Liver (tissue), 8 donors: ENCODE measurements at regions not wholly inside any gene's neighbourhood (a gene's known extent, or its start where the extent isn't known, plus 50 kb on each side); places are given as distances from the start of the nearest gene placed in this dataset.

ENCODE experiments used
- DNase-seq: peaks from one replicate; pipeline ENCODE4 v3.0.0-alpha.2; 2017; ENCODE audit warnings: low spot score
- H3K27ac ChIP-seq, 2 donors: one replicate each; pipeline ENCODE4 v1.7.0; 2013; ENCODE audit warnings: inconsistent platforms in 2 of 2, low read length in 2 of 2, control low read depth in 1 of 2, low read depth in 1 of 2, mild to moderate bottlenecking in 1 of 2
- H3K27me3 ChIP-seq, 4 donors: one replicate each; pipeline versions ENCODE4 v1.6.1 to v1.7.0; 2013; ENCODE audit warnings: low read length in 3 of 4, inconsistent platforms in 1 of 4, mild to moderate bottlenecking in 1 of 4, moderate library complexity in 1 of 4; ENCODE audit not compliant: control insufficient read depth in 4 of 4, insufficient read depth in 4 of 4
- H3K36me3 ChIP-seq, 4 donors: one replicate each; pipeline versions ENCODE4 v1.6.1 to v1.7.0; 2013; ENCODE audit warnings: low read length in 3 of 4, mild to moderate bottlenecking in 3 of 4, low read depth in 1 of 4, moderate library complexity in 1 of 4; ENCODE audit not compliant: control insufficient read depth in 4 of 4, insufficient read depth in 3 of 4
- H3K4me1 ChIP-seq, 4 donors: one replicate each; pipeline versions ENCODE4 v1.6.1 to v1.7.0; 2013; ENCODE audit warnings: low read length in 3 of 4, mild to moderate bottlenecking in 3 of 4, moderate library complexity in 1 of 4; ENCODE audit not compliant: control insufficient read depth in 4 of 4, insufficient read depth in 4 of 4
- H3K4me3 ChIP-seq, 3 donors: one replicate each; pipeline versions ENCODE4 v1.6.1 to v1.7.0; 2013; ENCODE audit warnings: low read length in 3 of 3, control low read depth in 1 of 3, low read depth in 1 of 3, mild to moderate bottlenecking in 1 of 3
- H3K9ac ChIP-seq, 2 donors: one replicate each; pipeline ENCODE4 v1.7.0; 2013; ENCODE audit warnings: low read length in 2 of 2, mild to moderate bottlenecking in 2 of 2, moderate library complexity in 2 of 2, control low read depth in 1 of 2, low read depth in 1 of 2
- H3K9me3 ChIP-seq, 4 donors: one replicate each; pipeline versions ENCODE4 v1.6.1 to v1.7.0; 2013; ENCODE audit warnings: low read length in 3 of 4; ENCODE audit not compliant: control insufficient read depth in 4 of 4
- CTCF ChIP-seq: fragments of 150-350 bp; IDR thresholded peaks from 2 replicates; pipeline ENCODE4 v1.5.1; 2017; ENCODE audit warnings: improper control_type of control experiment, low read depth, low read length; ENCODE audit not compliant: missing input control
- EGR1 ChIP-seq, 2 donors: IDR thresholded peaks; 2 replicates each; pipeline ENCODE4 v1.6.1; 2016 to 2018; ENCODE audit warnings: antibody characterized with exemption in 2 of 2, low read depth in 2 of 2
- FOXA1 ChIP-seq: IDR thresholded peaks from 2 replicates; pipeline ENCODE4 v1.6.1; 2016; ENCODE audit warnings: antibody characterized with exemption
- FOXA2 ChIP-seq: IDR thresholded peaks from 2 replicates; pipeline ENCODE4 v1.6.1; 2016; ENCODE audit warnings: antibody characterized with exemption
- GABPA ChIP-seq, 2 donors: IDR thresholded peaks in 1 of 2; conservative IDR thresholded peaks in 1 of 2; 2 replicates each; pipeline ENCODE4 v1.6.1; 2016; ENCODE audit warnings: antibody characterized with exemption in 2 of 2, mild to moderate bottlenecking in 1 of 2, moderate library complexity in 1 of 2
- JUND ChIP-seq, 2 donors: IDR thresholded peaks; 2 replicates each; pipeline ENCODE4 v1.6.1; 2016; ENCODE audit warnings: antibody characterized with exemption in 2 of 2
- MAX ChIP-seq: IDR thresholded peaks from 2 replicates; pipeline ENCODE4 v1.6.1; 2016; ENCODE audit warnings: antibody characterized with exemption
- NR2F2 ChIP-seq: IDR thresholded peaks from 2 replicates; pipeline ENCODE4 v1.6.1; 2016; ENCODE audit warnings: antibody characterized with exemption
- RAD21 ChIP-seq, 2 donors: IDR thresholded peaks; 2 replicates each; pipeline ENCODE4 v1.6.1; 2016; ENCODE audit warnings: antibody characterized with exemption in 2 of 2, mild to moderate bottlenecking in 2 of 2
- RXRA ChIP-seq, 2 donors: IDR thresholded peaks; 2 replicates each; pipeline ENCODE4 v1.6.1; 2017 to 2018; ENCODE audit warnings: antibody characterized with exemption in 2 of 2, mild to moderate bottlenecking in 1 of 2
- SP1 ChIP-seq: IDR thresholded peaks from 2 replicates; pipeline ENCODE4 v1.6.1; 2018; ENCODE audit warnings: antibody characterized with exemption, mild to moderate bottlenecking
- TAF1 ChIP-seq: conservative IDR thresholded peaks from 2 replicates; pipeline ENCODE4 v1.6.1; 2016; ENCODE audit warnings: antibody characterized with exemption, mild to moderate bottlenecking
- ZBTB33 ChIP-seq: IDR thresholded peaks from 2 replicates; pipeline ENCODE4 v1.6.1; 2016; ENCODE audit warnings: antibody characterized with exemption
- WGBS: extraction: QIAGEN DNeasy Blood & Tissue Kit; methylation state at CpG from one replicate; pipeline ENCODE4 v1.1.7; 2013; 5-methylcytosine and 5-hydroxymethylcytosine counted together
- donor health status: healthy.
- donor health status: healthy.
- donor health status: healthy.
- donor health status: healthy.
- donor health status: healthy.

- no peak for TF ChIP-seq FOXA2
- no peak for TF ChIP-seq JUND (IDR thresholded peaks at IDR 0.05)
- TF ChIP-seq RXRA (IDR thresholded peaks at IDR 0.05): no peak
- no peak for TF ChIP-seq FOXA1
- TF ChIP-seq RAD21 (IDR thresholded peaks at IDR 0.05): no peak
Measured at GRCh38 chr9:81404931-81405598, 284.3 kb downstream of the TLE1 start (continued).

GRCh38 chr9:81397481-81398381, 291.6 kb downstream of the TLE1 start:
- 77% methylated on average over 9 of the region's 9 CpGs for WGBS
- no peak for DNase-seq
- H3K27ac ChIP-seq: no peak overlapping the region
- H3K27me3 ChIP-seq: no peaks in the 10 kb centered on the region
- no peaks in the 10 kb centered on the region for H3K9me3 ChIP-seq
- H3K4me1 ChIP-seq: peaks cover 6 to 19% (median 13%) of the 10 kb centered on the region in 4 donors
- no peak for TF ChIP-seq TAF1
- TF ChIP-seq RXRA (IDR thresholded peaks at IDR 0.05): no peak
- TF ChIP-seq MAX: no peak
- no peak for TF ChIP-seq CTCF
- TF ChIP-seq ZBTB33: no peak
- TF ChIP-seq GABPA (IDR thresholded peaks at IDR 0.05 in 1 of 2, conservative IDR thresholded peaks at IDR 0.05 in 1 of 2): no peak
- no peak for TF ChIP-seq EGR1 (IDR thresholded peaks at IDR 0.05; ENCODE audit: low read depth in 2 of 2)
- TF ChIP-seq FOXA1: no peak
- no peak overlapping the region for H3K4me3 ChIP-seq
- H3K9ac ChIP-seq: no peak overlapping the region
- H3K36me3 ChIP-seq: no peaks in the 10 kb centered on the region

DNA sequence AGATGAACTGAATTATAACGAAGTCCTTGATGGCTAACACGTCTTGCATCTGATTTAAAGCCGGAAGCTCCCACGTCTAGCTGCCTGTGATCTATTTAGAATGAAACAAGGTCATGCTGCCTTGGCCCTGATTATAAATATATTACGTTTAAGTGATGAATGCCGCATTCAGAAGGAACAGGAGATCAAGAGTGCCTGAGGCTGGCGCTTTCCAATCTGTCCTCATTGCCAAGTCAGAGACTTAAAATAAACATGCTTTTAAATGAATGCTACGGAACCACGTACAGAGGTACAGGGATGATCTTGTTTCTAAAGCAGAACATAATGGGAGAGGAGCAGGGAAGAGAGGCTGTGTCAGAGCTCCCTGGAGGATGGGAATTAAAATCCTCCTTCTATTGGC, 292.8 kb downstream of the TLE1 start:
- DNase-seq: no peak
- no peaks in the 10 kb centered on the region for H3K9me3 ChIP-seq
- no peak overlapping the region for H3K9ac ChIP-seq
- H3K4me1 ChIP-seq: peaks cover 6 to 19% (median 13%) of the 10 kb centered on the region in 4 donors
- H3K27ac ChIP-seq: no peak overlapping the region
- H3K4me3 ChIP-seq: no peak overlapping the region
- no peak for TF ChIP-seq TAF1
- no peak for TF ChIP-seq SP1
- TF ChIP-seq JUND (IDR thresholded peaks at IDR 0.05): no peak
- TF ChIP-seq FOXA2: no peak
- no peak for TF ChIP-seq NR2F2
- H3K27me3 ChIP-seq: no peaks in the 10 kb centered on the region
- 84% methylated on average over 9 of the region's 9 CpGs for WGBS
- H3K36me3 ChIP-seq: no peaks in the 10 kb centered on the region
